Breast epithelium (tissue), 4 donors: ENCODE measurements at regions not wholly inside any gene's neighbourhood (a gene's known extent, or its start where the extent isn't known, plus 50 kb on each side); places are given as distances from the start of the nearest gene placed in this dataset.

Experiments
- DNase-seq, 2 donors: peaks; one replicate each; pipeline ENCODE4 v3.0.0-alpha.2; 2019; ENCODE audit warnings: low spot score in 2 of 2
- H3K27ac ChIP-seq, 2 donors: fragments of 200-600 bp; sonication (generic) in 1 of 2; one replicate each; pipeline ENCODE4 v1.5.1; 2016 to 2019; ENCODE audit warnings: mild to moderate bottlenecking in 1 of 2
- H3K27me3 ChIP-seq, 2 donors: fragments of 200-600 bp; sonication (generic) in 1 of 2; one replicate each; pipeline versions ENCODE4 v1.5.1 to v1.6.0; 2017 to 2019; ENCODE audit warnings: control low read depth in 1 of 2, mild to moderate bottlenecking in 1 of 2
- H3K36me3 ChIP-seq: fragments of 200-600 bp; one replicate; pipeline ENCODE4 v1.5.1; 2019
- H3K4me1 ChIP-seq, 2 donors: fragments of 200-600 bp; sonication (generic); one replicate each; pipeline ENCODE4 v1.5.1; 2016 to 2019; ENCODE audit warnings: control low read depth in 1 of 2
- H3K4me3 ChIP-seq, 3 donors: fragments of 200-600 bp; sonication (generic); 1 replicate in 2 of 3; 2 replicates in 1 of 3; pipeline ENCODE4 v1.5.1; 2016 to 2019; ENCODE audit warnings: mild to moderate bottlenecking in 3 of 3, moderate library complexity in 2 of 3
- H3K9me3 ChIP-seq, 2 donors: fragments of 200-600 bp; sonication (generic) in 1 of 2; one replicate each; pipeline ENCODE4 v1.5.1; 2016 to 2019; ENCODE audit warnings: control low read depth in 1 of 2
- POLR2A ChIP-seq: fragments of 450-650 bp; IDR thresholded peaks from one replicate; pipeline ENCODE4 v1.6.1; 2016; ENCODE audit warnings: antibody characterized with exemption, mild to moderate bottlenecking, moderate library complexity
- POLR2AphosphoS5 ChIP-seq, 3 donors: sonication (generic); formaldehyde crosslinking; IDR thresholded peaks; one replicate each; pipeline ENCODE4 v1.6.1; 2017; ENCODE audit warnings: antibody characterized with exemption in 3 of 3
- intact Hi-C: fragments of 100-400 bp; cut with DNase I; formaldehyde crosslinking; loops from one replicate; pipeline ENCODE4 v1.15.1; 2023; ENCODE audit warnings: low total_unique reads
- TF ChIP-seq, protein P1 (sequence below), 3 donors: fragments of 450-650 bp; IDR thresholded peaks; one replicate each; pipeline ENCODE4 v1.5.1; 2016 to 2017; ENCODE audit warnings: antibody characterized with exemption in 3 of 3, mild to moderate bottlenecking in 3 of 3, moderate library complexity in 3 of 3

DNA sequence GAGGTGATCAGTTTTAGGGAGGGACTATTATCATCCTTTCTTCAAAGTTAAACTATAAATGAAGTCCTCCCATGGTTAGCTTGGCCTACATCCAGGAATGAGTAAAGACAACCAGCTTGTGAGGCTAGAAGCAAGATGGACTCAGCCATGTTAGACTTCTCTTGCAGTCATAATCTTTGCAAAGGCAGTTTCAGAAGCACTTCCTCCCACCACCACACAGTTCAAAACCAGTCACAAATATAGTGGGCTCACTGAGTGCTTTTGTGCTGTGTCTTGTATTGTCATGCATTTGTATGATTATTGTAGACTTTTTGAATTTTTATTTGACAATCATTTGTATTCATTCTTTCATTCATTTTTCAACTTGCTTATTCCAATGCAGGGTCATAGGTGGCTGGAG is 204.5 kb downstream of the ZNF674 start:
- no peak overlapping the region for H3K27ac ChIP-seq
- H3K36me3 ChIP-seq, result no peaks in the 10 kb centered on the region
- TF ChIP-seq, protein P1, sequence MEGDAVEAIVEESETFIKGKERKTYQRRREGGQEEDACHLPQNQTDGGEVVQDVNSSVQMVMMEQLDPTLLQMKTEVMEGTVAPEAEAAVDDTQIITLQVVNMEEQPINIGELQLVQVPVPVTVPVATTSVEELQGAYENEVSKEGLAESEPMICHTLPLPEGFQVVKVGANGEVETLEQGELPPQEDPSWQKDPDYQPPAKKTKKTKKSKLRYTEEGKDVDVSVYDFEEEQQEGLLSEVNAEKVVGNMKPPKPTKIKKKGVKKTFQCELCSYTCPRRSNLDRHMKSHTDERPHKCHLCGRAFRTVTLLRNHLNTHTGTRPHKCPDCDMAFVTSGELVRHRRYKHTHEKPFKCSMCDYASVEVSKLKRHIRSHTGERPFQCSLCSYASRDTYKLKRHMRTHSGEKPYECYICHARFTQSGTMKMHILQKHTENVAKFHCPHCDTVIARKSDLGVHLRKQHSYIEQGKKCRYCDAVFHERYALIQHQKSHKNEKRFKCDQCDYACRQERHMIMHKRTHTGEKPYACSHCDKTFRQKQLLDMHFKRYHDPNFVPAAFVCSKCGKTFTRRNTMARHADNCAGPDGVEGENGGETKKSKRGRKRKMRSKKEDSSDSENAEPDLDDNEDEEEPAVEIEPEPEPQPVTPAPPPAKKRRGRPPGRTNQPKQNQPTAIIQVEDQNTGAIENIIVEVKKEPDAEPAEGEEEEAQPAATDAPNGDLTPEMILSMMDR (IDR thresholded peaks at IDR 0.05), result no peak
- TF ChIP-seq POLR2AphosphoS5 (IDR thresholded peaks at IDR 0.05) (no peak), POLR2A (no peak)
- intact Hi-C loops, result no loop called here
- H3K4me1 ChIP-seq, result no peaks in the 10 kb centered on the region
- no peak overlapping the region for H3K4me3 ChIP-seq
- DNase-seq, result no peak
- H3K9me3 ChIP-seq, result no peaks in the 10 kb centered on the region
- peaks cover 0 to 16% of the 10 kb centered on the region in 2 donors for H3K27me3 ChIP-seq

DNA sequence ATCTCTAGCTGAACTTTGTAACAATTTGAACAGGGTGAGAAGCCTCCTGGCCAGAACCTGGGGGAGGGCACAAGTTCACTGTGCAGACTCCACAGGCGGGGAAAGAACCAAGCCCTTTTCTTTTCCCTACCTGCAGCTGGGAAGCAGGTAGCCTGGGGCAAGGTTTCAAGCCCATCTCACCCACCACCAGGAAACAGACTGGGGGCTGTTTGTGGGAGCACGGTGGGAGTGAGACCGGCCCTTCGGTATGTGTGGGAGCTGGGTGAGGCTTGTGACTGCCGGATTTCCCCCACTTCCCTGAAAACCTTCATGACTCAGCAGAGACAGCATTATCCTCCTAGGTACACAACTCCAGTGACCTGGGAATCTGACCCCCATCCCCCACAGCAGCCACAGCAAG is 211.7 kb downstream of the ZNF674 start:
- H3K9me3 ChIP-seq, result peaks cover 0 to 4% of the 10 kb centered on the region in 2 donors
- no peak overlapping the region for H3K4me3 ChIP-seq
- H3K4me1 ChIP-seq, result no peaks in the 10 kb centered on the region
- intact Hi-C loops, result no loop called here
- H3K36me3 ChIP-seq, result no peaks in the 10 kb centered on the region
- no peak for DNase-seq
- peaks cover 0 to 21% of the 10 kb centered on the region in 2 donors for H3K27me3 ChIP-seq
- TF ChIP-seq POLR2A (no peak), POLR2AphosphoS5 (IDR thresholded peaks at IDR 0.05) (no peak)
- TF ChIP-seq, protein P1 (IDR thresholded peaks at IDR 0.05), result no peak
- H3K27ac ChIP-seq, result no peak overlapping the region

DNA sequence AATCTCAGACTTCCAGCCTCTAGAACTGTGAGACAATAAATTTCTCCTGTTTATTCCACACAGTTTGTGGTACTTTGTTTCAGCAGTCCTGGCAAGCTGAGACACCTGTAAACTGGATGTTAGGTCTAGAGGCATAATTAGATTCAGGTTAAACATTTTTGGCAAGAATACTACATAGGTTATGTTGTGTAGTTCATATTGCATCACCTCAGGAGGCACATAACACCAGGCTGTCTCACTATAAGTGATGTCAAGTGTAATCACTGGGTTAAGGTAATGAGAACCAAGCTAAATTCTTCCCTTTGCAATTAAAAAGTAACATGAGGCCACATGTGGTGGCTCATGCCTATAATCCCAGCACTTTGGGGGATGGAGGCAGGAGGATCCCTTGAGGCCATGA is 214.2 kb downstream of the ZNF674 start:
- H3K4me1 ChIP-seq, result no peaks in the 10 kb centered on the region
- peaks cover 0 to 4% of the 10 kb centered on the region in 2 donors for H3K9me3 ChIP-seq
- no peak for TF ChIP-seq POLR2A
- TF ChIP-seq, protein P1 (IDR thresholded peaks at IDR 0.05), result no peak
- no peak for TF ChIP-seq POLR2AphosphoS5 (IDR thresholded peaks at IDR 0.05)
- H3K27me3 ChIP-seq, result peaks cover 0 to 24% of the 10 kb centered on the region in 2 donors
- H3K27ac ChIP-seq, result no peak overlapping the region
- DNase-seq, result no peak
- no peak overlapping the region for H3K4me3 ChIP-seq
- H3K36me3 ChIP-seq, result no peaks in the 10 kb centered on the region
- intact Hi-C loops, result no loop called here

DNA sequence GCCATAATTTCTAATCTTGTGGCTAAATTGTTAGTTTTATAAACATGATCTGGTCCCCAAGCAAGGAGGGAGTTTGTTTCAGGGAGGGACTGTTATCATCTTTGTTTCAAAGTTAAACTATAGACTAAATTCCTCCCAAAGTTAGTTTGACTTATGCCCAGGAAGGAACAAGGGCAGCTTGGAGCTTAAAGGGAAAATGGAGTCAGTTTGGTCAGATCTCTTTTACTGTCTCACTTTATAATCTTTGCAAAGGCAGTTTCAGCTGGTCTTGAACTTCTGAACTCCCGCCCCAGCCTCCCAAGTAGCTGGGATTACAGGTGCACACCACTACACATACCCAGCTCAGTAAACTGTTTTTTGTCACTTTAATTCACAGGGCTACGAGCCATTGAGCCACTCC is 214.7 kb downstream of the ZNF674 start:
- Histone ChIP-seq H3K9me3 (peaks cover 0 to 4% of the 10 kb centered on the region in 2 donors), H3K27ac (no peak overlapping the region), H3K27me3 (peaks cover 0 to 28% of the 10 kb centered on the region in 2 donors), H3K4me3 (no peak overlapping the region), H3K4me1 (peaks cover 0 to 3% of the 10 kb centered on the region in 2 donors), H3K36me3 (no peaks in the 10 kb centered on the region)
- intact Hi-C loops, result no loop called here
- TF ChIP-seq POLR2AphosphoS5 (IDR thresholded peaks at IDR 0.05) (no peak), POLR2A (no peak)
- TF ChIP-seq, protein P1 (IDR thresholded peaks at IDR 0.05), result no peak
- no peak for DNase-seq

DNA sequence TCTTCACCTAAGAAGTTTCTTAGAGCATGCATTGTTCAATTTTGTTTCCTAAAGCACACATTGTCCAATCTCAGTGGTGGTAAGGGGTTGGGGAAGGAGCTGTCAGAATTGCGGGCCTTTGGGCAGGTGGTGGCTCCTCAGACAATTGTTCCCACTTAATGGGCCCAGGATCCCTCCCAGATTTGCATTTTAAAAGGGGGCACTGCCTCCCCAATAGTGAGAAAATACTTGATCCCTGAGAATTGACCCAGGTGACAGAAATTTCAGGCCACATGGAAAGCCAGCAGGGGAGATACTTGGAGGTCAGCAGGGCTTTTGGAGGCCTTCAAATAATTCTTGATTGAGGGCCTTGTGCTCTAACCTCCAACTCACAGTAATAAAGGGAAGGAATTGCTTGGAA is 217.1 kb downstream of the ZNF674 start:
- H3K4me3 ChIP-seq, result no peak overlapping the region
- H3K9me3 ChIP-seq, result no peaks in the 10 kb centered on the region
- peak overlapping the region in 1 of 2 donors; percentile 76 for H3K27ac ChIP-seq
- H3K27me3 ChIP-seq, result peaks cover 0 to 34% of the 10 kb centered on the region in 2 donors
- H3K4me1 ChIP-seq, result peaks cover 0 to 6% of the 10 kb centered on the region in 2 donors
- intact Hi-C loops, result no loop called here
- no peak for DNase-seq
- TF ChIP-seq, protein P1 (IDR thresholded peaks at IDR 0.05), result no peak
- H3K36me3 ChIP-seq, result no peaks in the 10 kb centered on the region
